ENCODE measurements at regions not wholly inside any gene's neighbourhood (a gene's known extent, or its start where the extent isn't known, plus 50 kb on each side); places are given as distances from the start of the nearest gene placed in this dataset.
A peak's percentile ranks its signal among the peaks of the same experiment; 100 is the strongest.

GRCh38 chrX:151828439-151829080 is 84.1 kb upstream of the MAGEA4 start:
- Histone ChIP-seq H3K27ac (no peak overlapping the region), H3K4me3 (no peak overlapping the region), H3K4me1 (peaks cover 0 to 4% (median 0%) of the 10 kb centered on the region in 12 donors), H3K36me3 (no peaks in the 10 kb centered on the region), H3K9me3 (no peaks in the 10 kb centered on the region), H3K27me3 (no peaks in the 10 kb centered on the region)
- 63 to 90% (median 81%) methylated on average over 2 of the region's 2 CpGs for WGBS, 4 donors
- intact Hi-C loops (cut with DNase I) = loop anchor here in 1 of 10 donors (10.0 kb wide), 1 partner anchor 806 kb away; the partner anchor contains the start of gene GABRQ
- TF ChIP-seq CTCF (IDR thresholded peaks at IDR 0.05) = no peak
- no peak for TF ChIP-seq POLR2A (IDR thresholded peaks at IDR 0.05)
- no peak for ATAC-seq
- DNase-seq = no peak

DNA sequence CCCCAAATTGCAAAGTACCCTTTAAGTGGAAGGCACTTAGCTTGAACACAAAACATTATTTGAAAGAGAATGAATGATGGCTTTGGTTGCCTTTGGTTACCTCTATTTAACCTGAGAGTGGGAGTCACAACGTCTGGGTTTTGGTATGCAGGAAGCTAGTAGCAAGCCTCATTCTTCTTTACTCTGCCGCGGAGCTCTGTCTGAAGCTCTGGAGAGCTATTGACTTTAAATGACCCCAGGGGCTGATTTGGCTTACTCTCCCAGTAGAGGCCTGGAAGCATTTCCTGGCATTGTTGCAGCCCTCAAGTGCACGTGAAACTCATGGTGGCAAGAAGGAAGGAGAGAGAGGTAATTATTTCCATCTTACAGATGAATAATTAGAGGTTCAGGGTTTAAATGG is 81.8 kb upstream of the MAGEA4 start:
- ATAC-seq = peak in 1 of 4 donors; percentile 28
- H3K4me1 ChIP-seq = peaks cover 0 to 1% (median 0%) of the 10 kb centered on the region in 12 donors
- H3K36me3 ChIP-seq = no peaks in the 10 kb centered on the region
- 19 to 37% (median 22%) methylated on average over 4 of the region's 4 CpGs for WGBS, 4 donors
- H3K4me3 ChIP-seq = no peak overlapping the region
- H3K9me3 ChIP-seq = no peaks in the 10 kb centered on the region
- H3K27ac ChIP-seq = no peak overlapping the region
- intact Hi-C loops (cut with DNase I) = no loop called here
- TF ChIP-seq CTCF (IDR thresholded peaks at IDR 0.05) (no peak), POLR2A (IDR thresholded peaks at IDR 0.05) (no peak)
- no peaks in the 10 kb centered on the region for H3K27me3 ChIP-seq
- no peak for DNase-seq

DNA sequence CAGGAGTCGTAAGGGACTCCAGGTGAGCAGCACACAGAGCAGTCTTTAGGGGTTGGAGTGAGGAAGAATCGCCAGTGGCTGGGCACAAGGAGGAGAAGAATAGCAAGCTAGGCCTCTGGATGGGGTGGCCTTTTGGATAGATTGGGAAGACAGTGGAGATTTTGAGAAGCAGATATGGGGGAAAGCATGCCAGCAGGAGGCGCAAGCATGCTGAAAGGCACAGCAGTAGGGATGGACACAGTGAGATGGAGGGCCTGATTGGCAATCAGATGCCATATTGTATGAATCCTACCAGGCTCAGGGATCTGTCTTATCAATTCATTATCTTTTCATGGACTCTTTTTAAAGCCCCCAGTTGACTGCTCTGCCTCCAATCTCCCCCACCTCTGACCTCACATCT is 60.4 kb upstream of the MAGEA4 start:
- no peaks in the 10 kb centered on the region for H3K4me1 ChIP-seq
- intact Hi-C loops (cut with DNase I) = no loop called here
- ATAC-seq (no peak), DNase-seq (no peak)
- TF ChIP-seq CTCF (IDR thresholded peaks at IDR 0.05) (no peak), POLR2A (IDR thresholded peaks at IDR 0.05) (no peak)
- H3K36me3 ChIP-seq = no peaks in the 10 kb centered on the region
- H3K27ac ChIP-seq = no peak overlapping the region
- 79 to 94% (median 89%) methylated on average over 3 of the region's 3 CpGs for WGBS, 4 donors
- no peak overlapping the region for H3K4me3 ChIP-seq
- H3K9me3 ChIP-seq = no peaks in the 10 kb centered on the region
- H3K27me3 ChIP-seq = no peaks in the 10 kb centered on the region

DNA sequence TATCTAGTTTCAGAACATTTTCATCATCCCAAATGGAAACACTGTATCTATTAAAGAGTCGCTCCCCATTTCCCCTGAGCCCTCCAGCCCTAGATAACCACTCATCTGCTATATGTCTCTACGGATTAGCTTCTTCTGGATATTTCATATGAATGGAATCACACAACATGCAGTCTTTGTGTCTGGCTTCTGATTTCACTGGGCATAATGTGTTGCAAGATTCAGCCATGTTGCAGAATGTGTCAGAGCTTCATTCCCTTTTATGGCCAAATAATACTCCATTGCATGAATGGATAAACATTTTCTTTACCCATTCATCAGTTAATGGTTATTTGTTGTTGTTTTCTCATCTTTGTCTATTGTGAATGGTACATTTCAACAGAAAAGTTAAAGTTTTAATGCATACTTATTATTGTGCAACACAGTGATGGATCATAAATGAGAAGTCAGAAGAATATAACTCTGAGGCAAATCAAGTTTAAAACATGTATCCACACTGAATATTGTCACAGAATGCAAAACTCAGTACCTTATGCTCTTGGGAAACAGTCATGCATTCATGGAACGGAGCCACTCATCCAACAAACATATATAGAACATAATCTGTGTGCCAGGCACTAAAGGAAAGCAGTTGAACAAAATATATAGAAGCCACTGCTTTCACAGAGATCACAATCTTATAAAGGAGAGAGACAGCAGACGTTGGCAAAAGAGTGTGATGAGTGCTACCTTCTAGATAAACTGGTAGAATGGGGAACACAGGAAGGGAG is 57.8 kb upstream of the MAGEA4 start:
- no peaks in the 10 kb centered on the region for H3K27me3 ChIP-seq
- ATAC-seq (no peak), DNase-seq (no peak)
- H3K4me3 ChIP-seq = no peak overlapping the region
- 41 to 58% (median 55%) methylated on average over 4 of the region's 4 CpGs for WGBS, 4 donors
- no peaks in the 10 kb centered on the region for H3K4me1 ChIP-seq
- H3K9me3 ChIP-seq = no peaks in the 10 kb centered on the region
- TF ChIP-seq POLR2A (IDR thresholded peaks at IDR 0.05) = no peak
- no peak for TF ChIP-seq CTCF (IDR thresholded peaks at IDR 0.05)
- intact Hi-C loops (cut with DNase I) = no loop called here
- no peak overlapping the region for H3K27ac ChIP-seq
- no peaks in the 10 kb centered on the region for H3K36me3 ChIP-seq

All from heart left ventricle (tissue), 16 donors.